GM12874 (cell line): ENCODE measurements at regions not wholly inside any gene's neighbourhood (a gene's known extent, or its start where the extent isn't known, plus 50 kb on each side); places are given as distances from the start of the nearest gene placed in this dataset.

Source experiments
- CTCF ChIP-seq: IDR thresholded peaks from 2 replicates; pipeline ENCODE4 v1.5.1; 2011; ENCODE audit warnings: low read depth, mild to moderate bottlenecking, control low read depth, low read length, moderate library complexity; ENCODE audit not compliant: insufficient read depth

GRCh38 chr3:152615681-152616080 lies 219.2 kb upstream of the P2RY1 start:
- no peak for TF ChIP-seq CTCF

- no peak for TF ChIP-seq CTCF
Observed at GRCh38 chr3:152617609-152618008, 217.3 kb upstream of the P2RY1 start.

- TF ChIP-seq CTCF = no peak
Observed at GRCh38 chr3:152618529-152618928, 216.4 kb upstream of the P2RY1 start.

GRCh38 chr3:152619691-152620090 lies 215.2 kb upstream of the P2RY1 start:
- TF ChIP-seq CTCF = no peak

- TF ChIP-seq CTCF = no peak
Observed at GRCh38 chr3:152620395-152620794, 214.5 kb upstream of the P2RY1 start.

GRCh38 chr3:152621006-152621868 lies 213.7 kb upstream of the P2RY1 start:
- TF ChIP-seq CTCF = no peak

- no peak for TF ChIP-seq CTCF
Observed at GRCh38 chr3:152621967-152622810, 212.7 kb upstream of the P2RY1 start.
